H9 (cell line): ENCODE measurements at regions not wholly inside any gene's neighbourhood (a gene's known extent, or its start where the extent isn't known, plus 50 kb on each side); places are given as distances from the start of the nearest gene placed in this dataset.

Experiments
- DNase-seq: peaks from one replicate; pipeline ENCODE4 v3.0.0-alpha.2; 2017
- H2AFZ ChIP-seq: one replicate; pipeline ENCODE4 v1.6.1; 2013; ENCODE audit warnings: mild to moderate bottlenecking, low read length, control low read depth, moderate library complexity
- H2AK5ac ChIP-seq: 2 replicates; pipeline ENCODE4 v1.6.1; 2013; ENCODE audit warnings: low read length, control low read depth, mixed read lengths; ENCODE audit not compliant: insufficient read length
- H2BK120ac ChIP-seq: one replicate; pipeline ENCODE4 v1.6.1; 2013; ENCODE audit warnings: low read depth, mild to moderate bottlenecking, low read length, control low read depth, inconsistent platforms; ENCODE audit not compliant: poor library complexity, severe bottlenecking
- H2BK12ac ChIP-seq: 2 replicates; pipeline ENCODE4 v1.6.1; 2013; ENCODE audit warnings: low read length, control low read depth, mixed read lengths, low read depth; ENCODE audit not compliant: insufficient read length
- H2BK15ac ChIP-seq: 2 replicates; pipeline ENCODE4 v1.6.1; 2013; ENCODE audit warnings: low read depth, low read length, control low read depth
- H2BK20ac ChIP-seq: one replicate; pipeline ENCODE4 v1.6.1; 2013; ENCODE audit warnings: low read depth, mild to moderate bottlenecking, low read length, control low read depth, inconsistent platforms; ENCODE audit not compliant: poor library complexity, severe bottlenecking
- H2BK5ac ChIP-seq: 2 replicates; pipeline ENCODE4 v1.6.1; 2013; ENCODE audit warnings: low read length, control low read depth, mixed read lengths; ENCODE audit not compliant: insufficient read length
- H3K14ac ChIP-seq: 2 replicates; pipeline ENCODE4 v1.6.1; 2013; ENCODE audit warnings: low read length, control low read depth; ENCODE audit not compliant: insufficient read depth
- H3K18ac ChIP-seq: 2 replicates; pipeline ENCODE4 v1.6.1; 2013; ENCODE audit warnings: low read depth, mild to moderate bottlenecking, mixed read lengths, low read length, control low read depth; ENCODE audit not compliant: insufficient read length
- H3K23ac ChIP-seq: 2 replicates; pipeline ENCODE4 v1.6.1; 2013; ENCODE audit warnings: low read length, control low read depth, mixed read lengths, low read depth; ENCODE audit not compliant: insufficient read length
- H3K23me2 ChIP-seq: 2 replicates; pipeline ENCODE4 v1.6.1; 2013; ENCODE audit warnings: low read depth, mild to moderate bottlenecking, mixed read lengths, low read length, control low read depth; ENCODE audit not compliant: insufficient read length, poor library complexity, severe bottlenecking
- H3K27ac ChIP-seq: 2 replicates; pipeline ENCODE4 v1.5.1; 2013; ENCODE audit warnings: low read length, control low read depth, mixed read lengths, low read depth; ENCODE audit not compliant: insufficient read length
- H3K27me3 ChIP-seq: 2 replicates; pipeline ENCODE4 v1.6.1; 2013; ENCODE audit warnings: low read length, control low read depth, inconsistent platforms; ENCODE audit not compliant: insufficient read depth
- H3K4ac ChIP-seq: 2 replicates; pipeline ENCODE4 v1.6.1; 2013; ENCODE audit warnings: low read depth, mild to moderate bottlenecking, control low read depth, inconsistent platforms, low read length, moderate library complexity
- H3K4me1 ChIP-seq: 2 replicates; pipeline ENCODE4 v1.6.1; 2013; ENCODE audit warnings: low read length, control low read depth, inconsistent platforms; ENCODE audit not compliant: insufficient read depth
- H3K4me2 ChIP-seq: 2 replicates; pipeline ENCODE4 v1.6.1; 2013; ENCODE audit warnings: low read length, control low read depth, mixed read lengths; ENCODE audit not compliant: insufficient read length, insufficient read depth
- H3K56ac ChIP-seq: 2 replicates; pipeline ENCODE4 v1.6.1; 2013; ENCODE audit warnings: low read depth, mild to moderate bottlenecking, mixed read lengths, low read length, control low read depth; ENCODE audit not compliant: insufficient read length
- H3K79me1 ChIP-seq: 2 replicates; pipeline ENCODE4 v1.6.1; 2013; ENCODE audit warnings: low read depth, mild to moderate bottlenecking, moderate library complexity, low read length, control low read depth, inconsistent platforms; ENCODE audit not compliant: insufficient read depth, poor library complexity, severe bottlenecking
- H3K79me2 ChIP-seq: 2 replicates; pipeline ENCODE4 v1.6.1; 2013; ENCODE audit warnings: low read length, control low read depth, inconsistent platforms; ENCODE audit not compliant: insufficient read depth
- H3K9ac ChIP-seq: 2 replicates; pipeline ENCODE4 v1.6.1; 2013; ENCODE audit warnings: low read length, control low read depth, mixed read lengths; ENCODE audit not compliant: insufficient read length; ENCODE audit errors: extremely low read depth
- H3K9me3 ChIP-seq: one replicate; pipeline ENCODE4 v1.6.1; 2013; ENCODE audit warnings: low read depth, low read length, inconsistent platforms; ENCODE audit not compliant: control insufficient read depth
- H3T11ph ChIP-seq: one replicate; pipeline ENCODE4 v1.6.1; 2013; ENCODE audit warnings: mild to moderate bottlenecking, low read length, control low read depth, inconsistent platforms
- H4K20me1 ChIP-seq: one replicate; pipeline ENCODE4 v1.6.1; 2013; ENCODE audit not compliant: control insufficient read depth, insufficient read length, insufficient read depth
- H4K5ac ChIP-seq: 2 replicates; pipeline ENCODE4 v1.6.1; 2013; ENCODE audit warnings: low read depth, mild to moderate bottlenecking, mixed read lengths, low read length, control low read depth; ENCODE audit not compliant: insufficient read length
- H4K8ac ChIP-seq: replicated peaks from 2 replicates; pipeline ENCODE4 v1.6.1; 2013; ENCODE audit warnings: low read length, control low read depth, mixed read lengths, low read depth; ENCODE audit not compliant: insufficient read length
- H4K91ac ChIP-seq: 2 replicates; pipeline ENCODE4 v1.6.1; 2013; ENCODE audit warnings: low read depth, mild to moderate bottlenecking, moderate library complexity, mixed read lengths, low read length, control low read depth; ENCODE audit not compliant: insufficient read length
- H3K27ac Mint-ChIP-seq, 3 experiments: 2 replicates in 2 of 3; 3 replicates in 1 of 3; pipeline ENCODE4 v1.8.0; 2020 to 2021; ENCODE audit warnings: mixed read lengths in 3 of 3, mild to moderate bottlenecking in 1 of 3, moderate library complexity in 1 of 3
- H3K27me3 Mint-ChIP-seq: 2 replicates; pipeline ENCODE4 v1.8.0; 2021; ENCODE audit warnings: low read depth, mild to moderate bottlenecking, moderate library complexity, mixed read lengths
- H3K36me3 Mint-ChIP-seq, 3 experiments: 2 replicates in 2 of 3; 3 replicates in 1 of 3; pipeline ENCODE4 v1.8.0; 2020 to 2021; ENCODE audit warnings: low read depth in 3 of 3, mixed read lengths in 3 of 3; ENCODE audit not compliant: insufficient read depth in 1 of 3
- H3K4me1 Mint-ChIP-seq, 2 experiments: 2 replicates each; pipeline ENCODE4 v1.8.0; 2020; ENCODE audit warnings: mixed read lengths in 2 of 2
- H3K4me3 Mint-ChIP-seq, 2 experiments: 2 replicates in 1 of 2; 3 replicates in 1 of 2; pipeline ENCODE4 v1.8.0; 2020 to 2021; ENCODE audit warnings: mild to moderate bottlenecking in 2 of 2, mixed read lengths in 2 of 2, moderate library complexity in 1 of 2
- H3K9me3 Mint-ChIP-seq, 2 experiments: 2 replicates in 1 of 2; 3 replicates in 1 of 2; pipeline ENCODE4 v1.8.0; 2020; ENCODE audit warnings: mild to moderate bottlenecking in 2 of 2, mixed read lengths in 2 of 2, moderate library complexity in 1 of 2
- WGBS: extraction: QIAGEN DNeasy Blood & Tissue Kit; methylation state at CpG from one replicate; pipeline ENCODE4 v1.1.7; 2013; ENCODE audit warnings: missing lambda C conversion rate, low lambda C conversion rate, mixed read lengths; ENCODE audit not compliant: insufficient read length; ENCODE audit errors: extremely low coverage; 5-methylcytosine and 5-hydroxymethylcytosine counted together
- TF ChIP-seq, protein P1 (sequence below): fragments of 200-600 bp; sonication (generic); conservative IDR thresholded peaks from 3 replicates; pipeline ENCODE4 v1.8.0; 2021; ENCODE audit warnings: antibody characterized with exemption, mild to moderate bottlenecking

DNA sequence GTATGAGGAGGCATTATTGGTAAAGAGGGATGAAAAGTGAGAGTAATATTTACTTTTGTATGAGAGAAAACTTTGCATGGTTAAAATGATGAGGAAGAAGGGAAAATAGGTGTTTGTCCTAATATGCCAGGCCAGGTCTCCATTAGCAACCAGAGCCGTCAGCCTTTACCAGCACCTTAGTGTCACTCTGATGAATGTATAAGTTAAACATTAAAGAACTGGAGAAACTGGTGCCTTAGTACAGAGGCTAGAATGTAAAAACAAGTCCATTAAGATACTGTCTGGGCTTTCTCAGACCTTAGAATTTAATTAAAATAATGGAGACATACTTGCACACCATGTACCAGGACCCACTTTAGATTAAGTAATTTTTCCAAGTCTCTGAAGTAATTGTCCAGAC, 222.3 kb downstream of the FAM47A start:
- TF ChIP-seq, protein P1, sequence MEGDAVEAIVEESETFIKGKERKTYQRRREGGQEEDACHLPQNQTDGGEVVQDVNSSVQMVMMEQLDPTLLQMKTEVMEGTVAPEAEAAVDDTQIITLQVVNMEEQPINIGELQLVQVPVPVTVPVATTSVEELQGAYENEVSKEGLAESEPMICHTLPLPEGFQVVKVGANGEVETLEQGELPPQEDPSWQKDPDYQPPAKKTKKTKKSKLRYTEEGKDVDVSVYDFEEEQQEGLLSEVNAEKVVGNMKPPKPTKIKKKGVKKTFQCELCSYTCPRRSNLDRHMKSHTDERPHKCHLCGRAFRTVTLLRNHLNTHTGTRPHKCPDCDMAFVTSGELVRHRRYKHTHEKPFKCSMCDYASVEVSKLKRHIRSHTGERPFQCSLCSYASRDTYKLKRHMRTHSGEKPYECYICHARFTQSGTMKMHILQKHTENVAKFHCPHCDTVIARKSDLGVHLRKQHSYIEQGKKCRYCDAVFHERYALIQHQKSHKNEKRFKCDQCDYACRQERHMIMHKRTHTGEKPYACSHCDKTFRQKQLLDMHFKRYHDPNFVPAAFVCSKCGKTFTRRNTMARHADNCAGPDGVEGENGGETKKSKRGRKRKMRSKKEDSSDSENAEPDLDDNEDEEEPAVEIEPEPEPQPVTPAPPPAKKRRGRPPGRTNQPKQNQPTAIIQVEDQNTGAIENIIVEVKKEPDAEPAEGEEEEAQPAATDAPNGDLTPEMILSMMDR: no peak
- Histone ChIP-seq H3K4me2 (no peak overlapping the region), H2BK120ac (no peak overlapping the region), H3K79me2 (no peaks in the 10 kb centered on the region), H2BK5ac (no peak overlapping the region), H3K23ac (no peak overlapping the region), H3K23me2 (no peaks in the 10 kb centered on the region), H3K27ac (no peak overlapping the region), H2AK5ac (no peak overlapping the region), H3K4ac (no peak overlapping the region), H2BK12ac (no peak overlapping the region), H3K18ac (no peak overlapping the region), H3K27me3 (no peaks in the 10 kb centered on the region), H4K5ac (no peak overlapping the region), H2AFZ (no peak overlapping the region), H3K56ac (no peak overlapping the region), H3T11ph (no peak overlapping the region), H3K14ac (no peak overlapping the region), H3K9ac (no peak overlapping the region), H2BK20ac (no peak overlapping the region), H3K9me3 (no peaks in the 10 kb centered on the region), H4K91ac (no peak overlapping the region), H4K20me1 (no peaks in the 10 kb centered on the region), H3K79me1 (no peaks in the 10 kb centered on the region), H4K8ac (no peak overlapping the region), H2BK15ac (no peak overlapping the region), H3K4me1 (no peaks in the 10 kb centered on the region; the same call in 1 of the 2 replicates)
- H3K9me3 Mint-ChIP-seq: peaks cover 18 to 54% of the 10 kb centered on the region in 2 experiments
- no CpG with 5 or more reads among the region's 1 CpG for WGBS
- no peak overlapping the region for H3K27ac Mint-ChIP-seq
- peaks cover 5 to 7% (median 5%) of the 10 kb centered on the region in 3 experiments for H3K36me3 Mint-ChIP-seq
- no peak for DNase-seq
- H3K4me1 Mint-ChIP-seq: peaks cover 44 to 51% of the 10 kb centered on the region in 2 experiments
- H3K4me3 Mint-ChIP-seq: no peak overlapping the region
- peaks cover 14% of the 10 kb centered on the region for H3K27me3 Mint-ChIP-seq
